ENCODE measurements at regions not wholly inside any gene's neighbourhood (a gene's known extent, or its start where the extent isn't known, plus 50 kb on each side); places are given as distances from the start of the nearest gene placed in this dataset.

DNA sequence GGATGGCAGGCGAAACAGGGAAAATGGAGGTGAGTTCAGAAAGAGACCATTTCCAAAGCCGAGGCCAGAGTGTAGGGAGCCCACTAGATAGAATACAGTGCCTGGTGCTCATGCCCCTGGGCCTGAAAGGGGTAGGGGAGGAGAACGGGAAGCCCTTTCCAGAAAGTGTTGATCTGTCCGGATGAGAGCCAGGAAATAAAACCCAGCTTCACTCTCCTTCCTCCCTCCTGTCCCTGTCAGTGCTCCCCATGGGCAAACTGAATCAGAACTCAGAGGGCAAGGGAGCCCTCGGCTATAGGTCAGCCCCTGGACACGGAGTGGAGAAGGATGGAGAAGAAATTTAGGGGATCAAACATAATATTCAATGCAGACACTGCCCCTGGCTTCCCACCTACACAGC lies 57.7 kb upstream of the RPL38 start:
- Histone ChIP-seq H3K27me3 (no peaks in the 10 kb centered on the region), H3K4me1 (no peaks in the 10 kb centered on the region), H3K4me3 (no peak overlapping the region), H3K36me3 (ENCODE audit: low read depth, missing control alignments) (no peaks in the 10 kb centered on the region), H3K9me3 (no peaks in the 10 kb centered on the region), H3K27ac (no peak overlapping the region)
- TF ChIP-seq, protein P1, sequence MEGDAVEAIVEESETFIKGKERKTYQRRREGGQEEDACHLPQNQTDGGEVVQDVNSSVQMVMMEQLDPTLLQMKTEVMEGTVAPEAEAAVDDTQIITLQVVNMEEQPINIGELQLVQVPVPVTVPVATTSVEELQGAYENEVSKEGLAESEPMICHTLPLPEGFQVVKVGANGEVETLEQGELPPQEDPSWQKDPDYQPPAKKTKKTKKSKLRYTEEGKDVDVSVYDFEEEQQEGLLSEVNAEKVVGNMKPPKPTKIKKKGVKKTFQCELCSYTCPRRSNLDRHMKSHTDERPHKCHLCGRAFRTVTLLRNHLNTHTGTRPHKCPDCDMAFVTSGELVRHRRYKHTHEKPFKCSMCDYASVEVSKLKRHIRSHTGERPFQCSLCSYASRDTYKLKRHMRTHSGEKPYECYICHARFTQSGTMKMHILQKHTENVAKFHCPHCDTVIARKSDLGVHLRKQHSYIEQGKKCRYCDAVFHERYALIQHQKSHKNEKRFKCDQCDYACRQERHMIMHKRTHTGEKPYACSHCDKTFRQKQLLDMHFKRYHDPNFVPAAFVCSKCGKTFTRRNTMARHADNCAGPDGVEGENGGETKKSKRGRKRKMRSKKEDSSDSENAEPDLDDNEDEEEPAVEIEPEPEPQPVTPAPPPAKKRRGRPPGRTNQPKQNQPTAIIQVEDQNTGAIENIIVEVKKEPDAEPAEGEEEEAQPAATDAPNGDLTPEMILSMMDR (IDR thresholded peaks at IDR 0.05) = no peak
- intact Hi-C loops (cut with DNase I; ENCODE audit: low total_unique reads) = no loop called here
- WGBS, 2 donors = 72 to 78% methylated on average over 6 of the region's 6 CpGs
- DNase-seq = no peak

GRCh38 chr17:74146196-74146595 lies 57.3 kb upstream of the RPL38 start:
- H3K4me1 ChIP-seq = no peaks in the 10 kb centered on the region
- WGBS, 2 donors = 76 to 85% methylated on average over 3 of the region's 3 CpGs
- TF ChIP-seq, protein P1 (IDR thresholded peaks at IDR 0.05) = no peak
- TF ChIP-seq POLR2A (IDR thresholded peaks at IDR 0.05) = no peak
- H3K9me3 ChIP-seq = no peaks in the 10 kb centered on the region
- H3K36me3 ChIP-seq (ENCODE audit: low read depth, missing control alignments) = no peaks in the 10 kb centered on the region
- intact Hi-C loops (cut with DNase I; ENCODE audit: low total_unique reads) = no loop called here
- H3K27ac ChIP-seq = no peak overlapping the region
- DNase-seq = no peak
- H3K4me3 ChIP-seq = no peak overlapping the region
- H3K27me3 ChIP-seq = no peaks in the 10 kb centered on the region

GRCh38 chr17:74147056-74147835 lies 56.2 kb upstream of the RPL38 start:
- no peak for DNase-seq
- intact Hi-C loops (cut with DNase I; ENCODE audit: low total_unique reads) = no loop called here
- TF ChIP-seq, protein P1 (IDR thresholded peaks at IDR 0.05) = no peak
- no peak for TF ChIP-seq POLR2A (IDR thresholded peaks at IDR 0.05)
- Histone ChIP-seq H3K4me1 (no peaks in the 10 kb centered on the region), H3K4me3 (no peak overlapping the region), H3K27me3 (no peaks in the 10 kb centered on the region), H3K9me3 (no peaks in the 10 kb centered on the region), H3K27ac (no peak overlapping the region), H3K36me3 (ENCODE audit: low read depth, missing control alignments) (no peaks in the 10 kb centered on the region)
- WGBS, 2 donors = 85 to 87% methylated on average over 15 of the region's 15 CpGs

DNA sequence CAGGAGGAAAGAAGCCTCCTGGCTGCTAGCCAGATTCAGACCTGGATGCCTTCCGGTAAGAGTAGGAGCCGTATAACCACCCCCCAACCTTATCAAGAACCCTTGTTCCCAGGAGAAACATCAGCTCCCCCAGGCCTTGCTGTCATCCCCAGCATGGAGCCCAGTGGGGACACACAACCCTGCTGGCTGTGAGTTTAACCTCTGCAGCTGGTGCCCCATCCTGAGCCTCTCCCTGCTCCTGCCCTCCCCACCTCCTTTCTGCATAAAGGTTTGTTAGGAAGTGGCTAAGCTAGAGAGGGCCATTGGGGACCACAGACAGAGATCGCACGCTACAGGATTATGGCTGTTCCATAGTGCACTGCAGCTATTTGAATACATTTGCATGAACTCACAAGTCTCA lies 55.5 kb upstream of the RPL38 start:
- WGBS, 2 donors = 78 to 90% methylated on average over 4 of the region's 4 CpGs
- TF ChIP-seq, protein P1 (IDR thresholded peaks at IDR 0.05) = no peak
- Histone ChIP-seq H3K27ac (no peak overlapping the region), H3K4me3 (no peak overlapping the region), H3K4me1 (no peaks in the 10 kb centered on the region), H3K9me3 (no peaks in the 10 kb centered on the region), H3K27me3 (no peaks in the 10 kb centered on the region), H3K36me3 (ENCODE audit: low read depth, missing control alignments) (no peaks in the 10 kb centered on the region)
- DNase-seq = no peak
- intact Hi-C loops (cut with DNase I; ENCODE audit: low total_unique reads) = no loop called here

DNA sequence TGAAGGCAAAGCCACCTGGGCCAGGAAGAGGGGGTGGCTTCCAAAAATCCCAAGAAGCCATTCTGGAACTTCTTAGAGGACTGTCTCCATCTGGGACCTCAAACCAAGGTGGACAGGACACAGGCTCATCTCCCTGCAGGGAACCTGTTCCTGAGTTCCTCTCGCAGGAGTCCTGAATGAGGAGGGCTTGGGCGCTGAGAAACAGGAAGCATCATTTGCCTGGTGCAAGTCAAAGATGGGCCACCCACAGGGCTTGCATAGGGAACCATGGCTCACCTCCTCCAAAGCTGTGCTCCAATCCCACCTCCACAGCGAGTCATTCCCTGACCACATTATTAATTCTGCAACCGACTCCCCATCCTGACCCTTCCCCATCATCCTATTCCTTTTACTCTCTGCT lies 55.0 kb upstream of the RPL38 start:
- DNase-seq = no peak
- Histone ChIP-seq H3K27me3 (no peaks in the 10 kb centered on the region), H3K27ac (no peak overlapping the region), H3K9me3 (no peaks in the 10 kb centered on the region), H3K36me3 (ENCODE audit: low read depth, missing control alignments) (no peaks in the 10 kb centered on the region), H3K4me3 (no peak overlapping the region), H3K4me1 (no peaks in the 10 kb centered on the region)
- intact Hi-C loops (cut with DNase I; ENCODE audit: low total_unique reads) = no loop called here
- no peak for TF ChIP-seq POLR2A (IDR thresholded peaks at IDR 0.05)
- TF ChIP-seq, protein P1 (IDR thresholded peaks at IDR 0.05) = no peak
- WGBS, 2 donors = 88 to 92% methylated on average over 4 of the region's 4 CpGs

Measured in testis (tissue), 2 donors.